Spinal cord (tissue), 9 donors: ENCODE measurements at regions not wholly inside any gene's neighbourhood (a gene's known extent, or its start where the extent isn't known, plus 50 kb on each side); places are given as distances from the start of the nearest gene placed in this dataset.

ENCODE experiments used
- DNase-seq, 6 donors: peaks; one replicate each; pipeline versions ENCODE4 v3.0.0 to v3.0.0-alpha.2; 2013 to 2015; ENCODE audit warnings: low spot score in 6 of 6, low read depth in 4 of 6
- H3K27ac ChIP-seq: one replicate; pipeline ENCODE4 v1.5.1; 2013; ENCODE audit warnings: low read depth, low read length, control low read depth
- H3K27me3 ChIP-seq: one replicate; pipeline ENCODE4 v1.6.1; 2013; ENCODE audit warnings: low read length; ENCODE audit not compliant: control insufficient read depth, insufficient read depth
- H3K36me3 ChIP-seq: one replicate; pipeline ENCODE4 v1.6.1; 2013; ENCODE audit warnings: low read length; ENCODE audit not compliant: control insufficient read depth, insufficient read depth
- H3K4me1 ChIP-seq: one replicate; pipeline ENCODE4 v1.6.1; 2013; ENCODE audit warnings: low read length; ENCODE audit not compliant: control insufficient read depth, insufficient read depth
- H3K4me3 ChIP-seq: one replicate; pipeline ENCODE4 v1.5.1; 2013; ENCODE audit warnings: low read depth, low read length, control low read depth
- H3K9me3 ChIP-seq: one replicate; pipeline ENCODE4 v1.6.1; 2013; ENCODE audit warnings: low read length; ENCODE audit not compliant: control insufficient read depth, insufficient read depth
- WGBS: methylation state at CpG from one replicate; pipeline ENCODE4 v1.1.5; 2013; ENCODE audit warnings: missing lambda C conversion rate; ENCODE audit not compliant: insufficient coverage; 5-methylcytosine and 5-hydroxymethylcytosine counted together
- donor health status: healthy.

GRCh38 chr1:5758859-5759578 is 233.2 kb downstream of the NPHP4 start:
- Histone ChIP-seq H3K9me3 (no peaks in the 10 kb centered on the region), H3K27ac (no peak overlapping the region), H3K36me3 (no peaks in the 10 kb centered on the region), H3K27me3 (no peaks in the 10 kb centered on the region), H3K4me3 (no peak overlapping the region), H3K4me1 (peaks cover 10% of the 10 kb centered on the region)
- no peak for DNase-seq
- 77% methylated on average over 15 of the region's 19 CpGs for WGBS

GRCh38 chr1:5758000-5758858 is 234.0 kb downstream of the NPHP4 start:
- Histone ChIP-seq H3K9me3 (no peaks in the 10 kb centered on the region), H3K36me3 (no peaks in the 10 kb centered on the region), H3K27ac (no peak overlapping the region), H3K27me3 (no peaks in the 10 kb centered on the region), H3K4me1 (peaks cover 10% of the 10 kb centered on the region), H3K4me3 (no peak overlapping the region)
- no peak for DNase-seq
- WGBS: 83% methylated on average over 17 of the region's 18 CpGs

GRCh38 chr1:5757187-5757805 is 234.9 kb downstream of the NPHP4 start:
- no peaks in the 10 kb centered on the region for H3K27me3 ChIP-seq
- H3K9me3 ChIP-seq: no peaks in the 10 kb centered on the region
- no peak overlapping the region for H3K4me3 ChIP-seq
- WGBS: 88% methylated on average over 8 of the region's 18 CpGs
- H3K36me3 ChIP-seq: no peaks in the 10 kb centered on the region
- H3K27ac ChIP-seq: no peak overlapping the region
- H3K4me1 ChIP-seq: peaks cover 15% of the 10 kb centered on the region
- DNase-seq: peak in 2 of 6 donors; percentile 36 to 74

GRCh38 chr1:5756434-5757186 is 235.6 kb downstream of the NPHP4 start:
- Histone ChIP-seq H3K9me3 (no peaks in the 10 kb centered on the region), H3K4me3 (no peak overlapping the region), H3K4me1 (peaks cover 21% of the 10 kb centered on the region), H3K27me3 (no peaks in the 10 kb centered on the region), H3K27ac (no peak overlapping the region), H3K36me3 (no peaks in the 10 kb centered on the region)
- DNase-seq: no peak
- 93% methylated on average over 18 of the region's 21 CpGs for WGBS

- peaks cover 28% of the 10 kb centered on the region for H3K4me1 ChIP-seq
- H3K36me3 ChIP-seq: no peaks in the 10 kb centered on the region
- H3K27ac ChIP-seq: no peak overlapping the region
- no peak for DNase-seq
- no peaks in the 10 kb centered on the region for H3K9me3 ChIP-seq
- H3K4me3 ChIP-seq: no peak overlapping the region
- H3K27me3 ChIP-seq: no peaks in the 10 kb centered on the region
- WGBS: 87% methylated on average over 13 of the region's 16 CpGs
Observed at GRCh38 chr1:5755552-5756125, 236.6 kb downstream of the NPHP4 start.

GRCh38 chr1:5754817-5755551 is 237.2 kb downstream of the NPHP4 start:
- Histone ChIP-seq H3K36me3 (no peaks in the 10 kb centered on the region), H3K4me1 (peaks cover 35% of the 10 kb centered on the region), H3K4me3 (no peak overlapping the region), H3K27ac (no peak overlapping the region), H3K27me3 (no peaks in the 10 kb centered on the region), H3K9me3 (no peaks in the 10 kb centered on the region)
- no peak for DNase-seq
- 86% methylated on average over 12 of the region's 14 CpGs for WGBS

GRCh38 chr1:5753549-5754421 is 238.4 kb downstream of the NPHP4 start:
- Histone ChIP-seq H3K4me3 (no peak overlapping the region), H3K27ac (no peak overlapping the region), H3K9me3 (no peaks in the 10 kb centered on the region), H3K36me3 (peaks cover 2% of the 10 kb centered on the region), H3K27me3 (no peaks in the 10 kb centered on the region), H3K4me1 (peaks cover 31% of the 10 kb centered on the region)
- DNase-seq: no peak
- 79% methylated on average over 17 of the region's 23 CpGs for WGBS
